GM18498 (cell line): ENCODE measurements at regions not wholly inside any gene's neighbourhood (a gene's known extent, or its start where the extent isn't known, plus 50 kb on each side); places are given as distances from the start of the nearest gene placed in this dataset.

Source experiments
- ATAC-seq: cut with Tn5 transposase; IDR thresholded peaks from one replicate; pipeline ENCODE4 v1.9.1; 2021; ENCODE audit warnings: mild to moderate bottlenecking, moderate library complexity; ENCODE audit not compliant: unreplicated experiment

GRCh38 chr10:71136036-71136721 lies 76.2 kb upstream of the UNC5B start:
- ATAC-seq, result no peak

- ATAC-seq, result no peak
These were observed 74.7 kb upstream of the UNC5B start for GRCh38 chr10:71137701-71138100.

- no peak for ATAC-seq
These were observed 74.1 kb upstream of the UNC5B start for GRCh38 chr10:71138166-71138830.

GRCh38 chr10:71141528-71141927 lies 70.8 kb upstream of the UNC5B start:
- ATAC-seq, result no peak

- ATAC-seq, result no peak
These were observed 69.2 kb upstream of the UNC5B start for GRCh38 chr10:71143170-71143569.

GRCh38 chr10:71143610-71144009 lies 68.8 kb upstream of the UNC5B start:
- no peak for ATAC-seq

GRCh38 chr10:71144824-71145223 lies 67.5 kb upstream of the UNC5B start:
- no peak for ATAC-seq

- ATAC-seq, result no peak
These were observed 66.9 kb upstream of the UNC5B start for GRCh38 chr10:71145352-71145945.

- ATAC-seq, result no peak
These were observed 61.6 kb upstream of the UNC5B start for GRCh38 chr10:71150796-71151195.

GRCh38 chr10:71152043-71152442 lies 60.3 kb upstream of the UNC5B start:
- ATAC-seq, result no peak

GRCh38 chr10:71156436-71156835 lies 55.9 kb upstream of the UNC5B start:
- no peak for ATAC-seq

GRCh38 chr10:71157435-71157834 lies 54.9 kb upstream of the UNC5B start:
- ATAC-seq, result no peak

- ATAC-seq, result no peak
These were observed 54.1 kb upstream of the UNC5B start for GRCh38 chr10:71158251-71158650.

- no peak for ATAC-seq
These were observed 53.5 kb upstream of the UNC5B start for GRCh38 chr10:71158902-71159301.

GRCh38 chr10:71159892-71160291 lies 52.5 kb upstream of the UNC5B start:
- no peak for ATAC-seq

GRCh38 chr10:71161425-71161824 lies 50.9 kb upstream of the UNC5B start:
- ATAC-seq, result no peak
